HCT116 (cell line): ENCODE measurements at regions not wholly inside any gene's neighbourhood (a gene's known extent, or its start where the extent isn't known, plus 50 kb on each side); places are given as distances from the start of the nearest gene placed in this dataset.

Experiments
- ATAC-seq: fragments of 200-7000 bp; cut with Tn5 transposase; 2 replicates; pipeline ENCODE4 v1.9.1; 2020; ENCODE audit warnings: mild to moderate bottlenecking, moderate library complexity
- BruUV-seq: library from RNA; stranded (reverse); fragments of 400-500 nt; replicated peaks from 2 replicates; lab custom pipeline; 2021; lab: Mats Ljungman, UMichigan
- CTCF ChIA-PET: fragments of 300-600 bp; sonication (Branson Sonifier 250); formaldehyde crosslinking; loops from one replicate; lab custom pipeline; 2021; ENCODE audit warnings: antibody characterized with exemption; lab: Charles Lee
- POLR2A ChIA-PET: fragments of 300-600, 350-600 bp; sonication (Branson Sonifier 250); formaldehyde crosslinking; loops from one replicate; lab custom pipeline; 2021; ENCODE audit warnings: antibody characterized with exemption; lab: Charles Lee
- RAD21 ChIA-PET, 2 experiments: fragments of 300-600 bp; sonication (Branson Sonifier 250); formaldehyde crosslinking; loops; one replicate each; lab custom pipeline; 2023; ENCODE audit warnings: low total read pairs in 2 of 2; ENCODE audit not compliant: uncharacterized antibody in 2 of 2, unreplicated experiment in 2 of 2, low non-redundant PET in 1 of 2; lab: Charles Lee
- DNase-seq: peaks from one replicate; pipeline ENCODE4 v3.0.0-alpha.2; 2010; ENCODE audit warnings: low read depth, low spot score
- H2AFZ ChIP-seq: fragments of 200-600 bp; shearing (Covaris generic), sonication (generic); 2 replicates; pipeline ENCODE4 v1.6.1; 2017; ENCODE audit warnings: low read depth, mixed run types, mixed read lengths, antibody characterized with exemption, low read length; ENCODE audit not compliant: poor library complexity, severe bottlenecking
- H3K27ac ChIP-seq: 2 replicates; pipeline ENCODE4 v1.5.1; 2012; ENCODE audit warnings: low read depth, low read length
- H3K27me3 ChIP-seq: fragments of 200-600 bp; sonication (generic); 2 replicates; pipeline ENCODE4 v1.6.1; 2016; ENCODE audit warnings: mixed run types, low read length, mixed read lengths; ENCODE audit not compliant: insufficient read depth
- H3K36me3 ChIP-seq, 2 experiments: fragments of 200-500 bp in 1 of 2; fragments of 200-600 bp in 1 of 2; sonication (Bioruptor generic) in 1 of 2; sonication (generic) in 1 of 2; 2 replicates each; pipeline versions ENCODE4 v1.5.1 to v1.6.1; 2014 to 2016; ENCODE audit warnings: low read length in 2 of 2, inconsistent platforms in 1 of 2, mixed read lengths in 1 of 2, mixed run types in 1 of 2; ENCODE audit not compliant: insufficient read depth in 2 of 2, control insufficient read depth in 1 of 2
- H3K4me1 ChIP-seq, 2 experiments: fragments of 200-600 bp in 1 of 2; sonication (generic) in 1 of 2; 2 replicates each; pipeline versions ENCODE4 v1.5.1 to v1.6.1; 2012 to 2017; ENCODE audit warnings: low read length in 2 of 2, inconsistent platforms in 1 of 2, mild to moderate bottlenecking in 1 of 2, mixed read lengths in 1 of 2, mixed run types in 1 of 2, moderate library complexity in 1 of 2; ENCODE audit not compliant: insufficient read depth in 2 of 2, control insufficient read depth in 1 of 2
- H3K4me2 ChIP-seq: fragments of 200-600 bp; sonication (generic); 2 replicates; pipeline ENCODE4 v1.6.1; 2017; ENCODE audit warnings: mixed run types, low read length, mixed read lengths
- H3K4me3 ChIP-seq, 2 experiments: fragments of 200-600 bp in 1 of 2; sonication (generic) in 1 of 2; replicated peaks in 1 of 2; 2 replicates each; pipeline ENCODE4 v1.5.1; 2011 to 2016; ENCODE audit warnings: low read length in 2 of 2, control low read depth in 1 of 2, low read depth in 1 of 2, mild to moderate bottlenecking in 1 of 2, mixed read lengths in 1 of 2, mixed run types in 1 of 2
- H3K79me2 ChIP-seq: fragments of 200-600 bp; sonication (generic); 2 replicates; pipeline ENCODE4 v1.6.1; 2017; ENCODE audit warnings: mild to moderate bottlenecking, mixed run types, low read length, moderate library complexity, mixed read lengths; ENCODE audit not compliant: insufficient read depth
- H3K9ac ChIP-seq: fragments of 200-600 bp; sonication (generic); 2 replicates; pipeline ENCODE4 v1.6.1; 2016; ENCODE audit warnings: low read length, mixed read lengths
- H3K9me2 ChIP-seq: fragments of 200-600 bp; sonication (generic), shearing (Covaris generic); 2 replicates; pipeline ENCODE4 v1.6.1; 2017; ENCODE audit warnings: mixed run types, mild to moderate bottlenecking, moderate library complexity; ENCODE audit not compliant: insufficient read depth
- H3K9me3 ChIP-seq, 2 experiments: fragments of 200-500 bp in 1 of 2; fragments of 200-600 bp in 1 of 2; sonication (Bioruptor generic) in 1 of 2; sonication (generic) in 1 of 2; 2 replicates each; pipeline ENCODE4 v1.6.1; 2014 to 2017; ENCODE audit warnings: low read length in 2 of 2, mixed read lengths in 2 of 2, inconsistent platforms in 1 of 2, low read depth in 1 of 2, mild to moderate bottlenecking in 1 of 2, mixed run types in 1 of 2, moderate library complexity in 1 of 2; ENCODE audit not compliant: control insufficient read depth in 1 of 2, insufficient read depth in 1 of 2
- H4K20me1 ChIP-seq: fragments of 200-600 bp; sonication (generic), shearing (Covaris generic); 2 replicates; pipeline ENCODE4 v1.6.1; 2017; ENCODE audit warnings: mixed run types, mild to moderate bottlenecking, moderate library complexity; ENCODE audit not compliant: insufficient read depth
- ATF3 ChIP-seq: IDR thresholded peaks from 2 replicates; pipeline ENCODE4 v1.6.1; 2012
- CBX3 ChIP-seq: IDR thresholded peaks from 2 replicates; pipeline ENCODE4 v1.6.1; 2012; ENCODE audit warnings: low read depth
- CTCF ChIP-seq, 3 experiments: fragments of 200-600 bp in 1 of 3; sonication (generic) in 1 of 3; IDR thresholded peaks in 2 of 3; conservative IDR thresholded peaks in 1 of 3; 2 replicates each; pipeline ENCODE4 v1.5.1; 2012 to 2017; ENCODE audit warnings: low read depth in 2 of 3, low read length in 2 of 3, antibody characterized with exemption in 1 of 3, borderline replicate concordance in 1 of 3, control low read depth in 1 of 3, mild to moderate bottlenecking in 1 of 3, mixed read lengths in 1 of 3, mixed run types in 1 of 3, moderate library complexity in 1 of 3; ENCODE audit not compliant: insufficient read depth in 1 of 3
- ELF1 ChIP-seq: IDR thresholded peaks from 2 replicates; pipeline ENCODE4 v1.6.1; 2012; ENCODE audit warnings: low read depth, borderline replicate concordance
- FOSL1 ChIP-seq: IDR thresholded peaks from 2 replicates; pipeline ENCODE4 v1.6.1; 2012; ENCODE audit warnings: low read depth
- JUND ChIP-seq: IDR thresholded peaks from 2 replicates; pipeline ENCODE4 v1.6.1; 2012
- MAX ChIP-seq: IDR thresholded peaks from 2 replicates; pipeline ENCODE4 v1.6.1; 2012
- POLR2A ChIP-seq: IDR thresholded peaks from 2 replicates; pipeline ENCODE4 v1.7.0; 2011; ENCODE audit warnings: borderline replicate concordance; ENCODE audit not compliant: insufficient read depth, insufficient read length; ENCODE audit errors: extremely low read depth
- POLR2AphosphoS5 ChIP-seq: IDR thresholded peaks from 2 replicates; pipeline ENCODE4 v1.6.1; 2011; ENCODE audit warnings: mild to moderate bottlenecking, low read depth, low read length, moderate library complexity
- RAD21 ChIP-seq: IDR thresholded peaks from 2 replicates; pipeline ENCODE4 v1.6.1; 2012; ENCODE audit warnings: low read depth, mild to moderate bottlenecking
- REST ChIP-seq: IDR thresholded peaks from 2 replicates; pipeline ENCODE4 v1.6.1; 2012; ENCODE audit warnings: low read depth
- SIN3A ChIP-seq: IDR thresholded peaks from 2 replicates; pipeline ENCODE4 v1.6.1; 2012; ENCODE audit warnings: low read depth
- SRF ChIP-seq: IDR thresholded peaks from 2 replicates; pipeline ENCODE4 v1.6.1; 2012; ENCODE audit warnings: low read depth
- TCF7L2 ChIP-seq: IDR thresholded peaks from 2 replicates; pipeline ENCODE4 v1.7.0; 2011; ENCODE audit warnings: borderline replicate concordance, inconsistent platforms; ENCODE audit not compliant: insufficient read depth, insufficient read length; ENCODE audit errors: extremely low read depth
- YY1 ChIP-seq: IDR thresholded peaks from 2 replicates; pipeline ENCODE4 v1.6.1; 2011; ENCODE audit warnings: low read length, low read depth, moderate library complexity, mild to moderate bottlenecking; ENCODE audit not compliant: insufficient replicate concordance; ENCODE audit errors: extremely low read depth
- ZBTB33 ChIP-seq: IDR thresholded peaks from 2 replicates; pipeline ENCODE4 v1.6.1; 2011; ENCODE audit warnings: mild to moderate bottlenecking, low read length, moderate library complexity; ENCODE audit not compliant: insufficient replicate concordance; ENCODE audit errors: extremely low read depth
- intact Hi-C: fragments of 100-400 bp; cut with micrococcal nuclease; formaldehyde crosslinking; loops from 2 replicates; pipeline ENCODE4 v1.10.0; 2022

GRCh38 chr2:834233-834632, 116.4 kb upstream of the SNTG2 start (continued):
- TF ChIP-seq RAD21 (no peak), ATF3 (no peak), YY1 (no peak), CBX3 (no peak), POLR2AphosphoS5 (no peak), FOSL1 (no peak), JUND (no peak), MAX (no peak)

- Histone ChIP-seq H3K4me3 (no peak overlapping the region), H3K36me3 (no peaks in the 10 kb centered on the region), H3K9me2 (no peaks in the 10 kb centered on the region), H4K20me1 (no peaks in the 10 kb centered on the region), H3K27ac (no peak overlapping the region), H3K79me2 (no peaks in the 10 kb centered on the region), H3K9ac (no peak overlapping the region), H3K4me2 (no peak overlapping the region), H3K27me3 (peaks cover 24% of the 10 kb centered on the region), H3K9me3 (no peaks in the 10 kb centered on the region), H2AFZ (no peak overlapping the region), H3K4me1 (no peaks in the 10 kb centered on the region)
- intact Hi-C loops: no loop called here
- TF ChIP-seq YY1 (no peak), MAX (no peak), REST (no peak), SIN3A (no peak), JUND (no peak), CTCF (IDR thresholded peaks at IDR 0.05 in 2 of 3, conservative IDR thresholded peaks at IDR 0.05 in 1 of 3; ENCODE audit: borderline replicate concordance in 1 of 3, insufficient read depth in 1 of 3, low read depth in 2 of 3, low read length in 2 of 3) (no peak), RAD21 (no peak), ZBTB33 (no peak), ATF3 (no peak), CBX3 (no peak), TCF7L2 (no peak), POLR2AphosphoS5 (no peak), POLR2A (no peak), ELF1 (no peak), SRF (no peak)
- RAD21 ChIA-PET: no interaction called here
- CTCF ChIA-PET: no interaction called here
- no peak for DNase-seq
- POLR2A ChIA-PET: no interaction called here
- ATAC-seq: no peak
- no TSS peak for BruUV-seq
These were observed 117.5 kb upstream of the SNTG2 start for GRCh38 chr2:833180-833579.
